OCI-LY7 (cell line): ENCODE measurements at regions not wholly inside any gene's neighbourhood (a gene's known extent, or its start where the extent isn't known, plus 50 kb on each side); places are given as distances from the start of the nearest gene placed in this dataset.

ENCODE experiments used
- BruUV-seq: library from RNA; stranded (reverse); fragments of 400-500 nt; replicated peaks from 2 replicates; lab custom pipeline; 2021; lab: Mats Ljungman, UMichigan
- CTCF ChIA-PET: fragments of 300-600 bp; sonication (Branson Sonifier 250); formaldehyde crosslinking; loops from one replicate; lab custom pipeline; 2022; ENCODE audit warnings: antibody characterized with exemption; ENCODE audit not compliant: unreplicated experiment; lab: Charles Lee
- POLR2A ChIA-PET: fragments of 300-600 bp; sonication (Branson Sonifier 250); formaldehyde crosslinking; loops from one replicate; lab custom pipeline; 2022; ENCODE audit warnings: antibody characterized with exemption; lab: Charles Lee
- DNase-seq: peaks from one replicate; pipeline ENCODE4 v3.0.0-alpha.2; 2015; ENCODE audit warnings: low spot score
- H2AFZ ChIP-seq: fragments of 200-600 bp; sonication (generic), shearing (Covaris generic); 2 replicates; pipeline ENCODE4 v1.6.1; 2014; ENCODE audit warnings: mild to moderate bottlenecking, antibody characterized with exemption, low read length, moderate library complexity
- H3K27ac ChIP-seq: fragments of 200-600 bp; sonication (generic); 2 replicates; pipeline ENCODE4 v1.5.1; 2014; ENCODE audit warnings: mixed run types, low read depth, mild to moderate bottlenecking, moderate library complexity, low read length, inconsistent platforms; ENCODE audit not compliant: poor library complexity, severe bottlenecking
- H3K36me3 ChIP-seq: fragments of 200-600 bp; sonication (generic); 2 replicates; pipeline ENCODE4 v1.6.1; 2014; ENCODE audit warnings: mild to moderate bottlenecking, antibody characterized with exemption, low read length, moderate library complexity, mixed read lengths; ENCODE audit not compliant: insufficient read depth
- H3K4me1 ChIP-seq: fragments of 200-600 bp; sonication (generic); 2 replicates; pipeline ENCODE4 v1.5.1; 2014; ENCODE audit warnings: mild to moderate bottlenecking, low read length; ENCODE audit not compliant: insufficient read depth, poor library complexity, severe bottlenecking
- H3K4me2 ChIP-seq: fragments of 200-600 bp; sonication (generic); 2 replicates; pipeline ENCODE4 v1.6.1; 2014; ENCODE audit warnings: mild to moderate bottlenecking, low read length
- H3K4me3 ChIP-seq: fragments of 200-600 bp; sonication (generic); 2 replicates; pipeline ENCODE4 v1.5.1; 2014; ENCODE audit warnings: mild to moderate bottlenecking, low read depth, low read length; ENCODE audit not compliant: poor library complexity, severe bottlenecking
- H3K79me2 ChIP-seq: fragments of 200-600 bp; sonication (generic); 2 replicates; pipeline ENCODE4 v1.6.1; 2016; ENCODE audit warnings: low read depth, mild to moderate bottlenecking, low read length, moderate library complexity, mixed read lengths; ENCODE audit not compliant: insufficient read depth
- H3K9me2 ChIP-seq: fragments of 200-600 bp; sonication (generic); 2 replicates; pipeline ENCODE4 v1.6.1; 2016; ENCODE audit warnings: mild to moderate bottlenecking, low read length, mixed read lengths; ENCODE audit not compliant: insufficient read depth
- H3K9me3 ChIP-seq: fragments of 200-600 bp; sonication (generic); 2 replicates; pipeline ENCODE4 v1.6.1; 2014; ENCODE audit warnings: mild to moderate bottlenecking, mixed run types, low read length, mixed read lengths
- H4K20me1 ChIP-seq: fragments of 200-600 bp; sonication (generic); 2 replicates; pipeline ENCODE4 v1.6.1; 2014; ENCODE audit warnings: mild to moderate bottlenecking, antibody characterized with exemption, low read length, moderate library complexity, mixed read lengths; ENCODE audit not compliant: insufficient read depth
- CTCF ChIP-seq: fragments of 200-600 bp; sonication (generic); conservative IDR thresholded peaks from 2 replicates; pipeline ENCODE4 v1.5.1; 2014; ENCODE audit warnings: mild to moderate bottlenecking, antibody characterized with exemption, low read length, moderate library complexity, mixed read lengths
- EZH2phosphoT487 ChIP-seq: fragments of 200-600 bp; sonication (generic); IDR thresholded peaks from 2 replicates; pipeline ENCODE4 v1.6.1; 2018; ENCODE audit warnings: low read depth, borderline replicate concordance, mild to moderate bottlenecking, mixed run types, antibody characterized with exemption, low read length, moderate library complexity, mixed read lengths
- intact Hi-C: fragments of 100-400 bp; cut with micrococcal nuclease; formaldehyde crosslinking; loops from one replicate; pipeline ENCODE4 v1.10.0; 2022; ENCODE audit not compliant: unreplicated experiment

DNA sequence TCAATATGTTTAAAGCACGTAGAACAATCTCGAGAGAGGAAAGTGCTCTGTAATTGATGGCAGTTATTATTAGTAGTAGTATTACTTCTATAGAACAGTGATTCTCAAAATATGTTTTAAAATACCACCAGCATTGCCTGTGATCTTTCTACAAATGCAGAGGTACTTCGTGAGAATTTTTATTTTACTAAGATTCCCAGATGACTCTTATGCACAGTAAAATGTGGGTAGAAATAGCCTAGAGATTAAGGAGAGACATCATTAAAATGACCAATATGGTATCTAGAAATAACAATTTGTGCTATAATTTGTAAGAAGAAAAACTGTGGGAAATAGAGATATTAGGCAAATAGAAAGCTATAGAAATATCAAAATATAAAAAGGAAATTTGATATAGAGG lies 157.9 kb downstream of the SUCNR1 start:
- no peaks in the 10 kb centered on the region for H4K20me1 ChIP-seq
- no peak overlapping the region for H3K4me3 ChIP-seq
- no peaks in the 10 kb centered on the region for H3K36me3 ChIP-seq
- DNase-seq, result no peak
- no peaks in the 10 kb centered on the region for H3K9me2 ChIP-seq
- TF ChIP-seq EZH2phosphoT487, result no peak
- TF ChIP-seq CTCF, result no peak
- H3K27ac ChIP-seq, result no peak overlapping the region
- H2AFZ ChIP-seq, result no peak overlapping the region
- intact Hi-C loops, result no loop called here
- ChIA-PET CTCF (no interaction called here), POLR2A (interaction anchor here (0.7 to 1.0 kb wide), 2 partner anchors 45 to 720 kb away, joined by 3 read pairs; no protein-coding TSS in a partner anchor)
- no peak overlapping the region for H3K4me2 ChIP-seq
- no peaks in the 10 kb centered on the region for H3K79me2 ChIP-seq
- H3K9me3 ChIP-seq, result peaks cover 9% of the 10 kb centered on the region
- no TSS peak for BruUV-seq
- H3K4me1 ChIP-seq, result no peaks in the 10 kb centered on the region

DNA sequence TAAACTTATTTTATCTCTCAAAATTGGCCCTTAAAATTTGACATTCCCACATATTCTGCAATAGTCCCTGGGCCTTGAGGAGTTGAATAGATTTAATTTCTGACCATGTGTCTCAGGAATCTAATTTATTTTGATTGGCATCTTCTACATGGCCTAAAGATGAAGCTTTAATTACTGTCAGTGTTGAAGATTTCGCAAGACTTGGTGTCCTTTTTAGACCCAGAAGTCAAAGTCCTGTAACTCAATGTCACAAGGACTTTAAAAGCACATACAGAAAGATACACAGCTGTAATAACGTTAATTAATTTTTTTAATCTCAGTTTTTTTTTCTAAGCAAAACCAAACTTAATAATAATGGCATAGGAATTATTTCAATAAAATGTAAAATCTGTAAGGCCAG lies 163.9 kb downstream of the SUCNR1 start:
- no peak overlapping the region for H3K27ac ChIP-seq
- no peak for TF ChIP-seq EZH2phosphoT487
- TF ChIP-seq CTCF, result no peak
- CTCF ChIA-PET, result no interaction called here
- intact Hi-C loops, result no loop called here
- no TSS peak for BruUV-seq
- H3K9me2 ChIP-seq, result no peaks in the 10 kb centered on the region
- H3K79me2 ChIP-seq, result no peaks in the 10 kb centered on the region
- POLR2A ChIA-PET, result no interaction called here
- no peaks in the 10 kb centered on the region for H4K20me1 ChIP-seq
- no peak for DNase-seq
- H3K4me1 ChIP-seq, result no peaks in the 10 kb centered on the region
- H3K4me2 ChIP-seq, result no peak overlapping the region
- H3K9me3 ChIP-seq, result peaks cover 24% of the 10 kb centered on the region
- no peak overlapping the region for H3K4me3 ChIP-seq
- H2AFZ ChIP-seq, result no peak overlapping the region
- H3K36me3 ChIP-seq, result no peaks in the 10 kb centered on the region

DNA sequence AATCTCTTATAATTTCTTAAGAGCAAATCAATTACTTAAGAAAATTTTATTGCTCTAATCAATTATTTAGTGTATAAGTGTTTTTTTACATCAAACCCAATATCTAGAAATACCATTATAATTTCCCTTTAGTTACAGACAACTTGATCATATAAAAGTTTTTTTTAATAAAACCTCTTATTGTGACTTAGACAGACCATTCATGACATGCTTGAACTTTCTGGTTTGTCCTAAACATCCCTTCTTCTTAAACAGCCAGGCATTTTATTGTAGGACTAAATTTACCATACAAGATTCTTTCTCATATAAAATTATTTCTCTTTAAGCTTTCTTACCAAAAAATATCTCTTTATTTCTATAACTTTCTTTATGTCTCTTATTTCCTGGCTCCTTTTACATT lies 164.5 kb downstream of the SUCNR1 start:
- Histone ChIP-seq H3K4me2 (no peak overlapping the region), H3K79me2 (no peaks in the 10 kb centered on the region), H4K20me1 (no peaks in the 10 kb centered on the region), H3K4me3 (no peak overlapping the region), H2AFZ (no peak overlapping the region), H3K36me3 (no peaks in the 10 kb centered on the region), H3K9me2 (no peaks in the 10 kb centered on the region), H3K9me3 (peaks cover 24% of the 10 kb centered on the region), H3K4me1 (no peaks in the 10 kb centered on the region), H3K27ac (no peak overlapping the region)
- TF ChIP-seq EZH2phosphoT487, result no peak
- no peak for TF ChIP-seq CTCF
- no peak for DNase-seq
- CTCF ChIA-PET, result no interaction called here
- POLR2A ChIA-PET, result no interaction called here
- intact Hi-C loops, result no loop called here
- BruUV-seq, result no TSS peak
